IMR-90 (cell line): ENCODE measurements at regions not wholly inside any gene's neighbourhood (a gene's known extent, or its start where the extent isn't known, plus 50 kb on each side); places are given as distances from the start of the nearest gene placed in this dataset.

Experiments used
- ATAC-seq: fragments of 200-7000 bp; cut with Tn5 transposase; 2 replicates; pipeline ENCODE4 v1.9.1; 2020; ENCODE audit warnings: low read depth, mild to moderate bottlenecking, moderate library complexity
- BruUV-seq: library from RNA; stranded (reverse); fragments of 400-500 nt; replicated peaks from 2 replicates; lab custom pipeline; 2021; lab: Mats Ljungman, UMichigan
- CTCF ChIA-PET: fragments of 300-600 bp; formaldehyde crosslinking; extraction: SDS; loops from one replicate; lab custom pipeline; 2021; ENCODE audit warnings: antibody characterized with exemption; lab: Yijun Ruan, JAX
- POLR2A ChIA-PET: fragments of 300-600 bp; sonication (Branson Sonifier 250); formaldehyde crosslinking; loops from one replicate; lab custom pipeline; 2022; ENCODE audit warnings: antibody characterized with exemption; ENCODE audit not compliant: unreplicated experiment; lab: Charles Lee
- DNase-seq: peaks from one replicate; pipeline ENCODE4 v3.0.0; 2013
- H2AFZ ChIP-seq: replicated peaks from 2 replicates; pipeline ENCODE3; 2013; ENCODE audit warnings: low read length, mild to moderate bottlenecking; ENCODE audit not compliant: poor library complexity
- H2AK5ac ChIP-seq: 2 replicates; pipeline ENCODE4 v1.6.1; 2013; ENCODE audit warnings: low read depth, low read length, inconsistent platforms
- H2AK9ac ChIP-seq: replicated peaks from 2 replicates; pipeline ENCODE3; 2013; ENCODE audit warnings: mild to moderate bottlenecking, low read depth, low read length, moderate library complexity; ENCODE audit not compliant: poor library complexity
- H2BK120ac ChIP-seq: 2 replicates; pipeline ENCODE4 v1.6.1; 2013; ENCODE audit warnings: low read depth, low read length, inconsistent platforms
- H2BK15ac ChIP-seq: 3 replicates; pipeline ENCODE4 v1.6.1; 2013; ENCODE audit warnings: low read depth, low read length, inconsistent platforms
- H2BK20ac ChIP-seq: 2 replicates; pipeline ENCODE4 v1.6.1; 2013; ENCODE audit warnings: low read depth, mild to moderate bottlenecking, inconsistent platforms, low read length, moderate library complexity
- H2BK5ac ChIP-seq: 2 replicates; pipeline ENCODE4 v1.6.1; 2013; ENCODE audit warnings: mild to moderate bottlenecking, low read depth, low read length, inconsistent platforms; ENCODE audit not compliant: poor library complexity, severe bottlenecking
- H3K14ac ChIP-seq: replicated peaks from 2 replicates; pipeline ENCODE4 v1.6.1; 2013; ENCODE audit warnings: low read depth, low read length, inconsistent platforms
- H3K18ac ChIP-seq: 2 replicates; pipeline ENCODE4 v1.6.1; 2013; ENCODE audit warnings: low read depth, low read length, control low read depth
- H3K23ac ChIP-seq: 2 replicates; pipeline ENCODE4 v1.6.1; 2013; ENCODE audit warnings: low read depth, low read length, inconsistent platforms
- H3K27ac ChIP-seq: 2 replicates; pipeline ENCODE4 v1.5.1; 2013; ENCODE audit warnings: mild to moderate bottlenecking, control low read depth, low read length; ENCODE audit not compliant: insufficient read depth
- H3K27me3 ChIP-seq: 2 replicates; pipeline ENCODE4 v1.6.1; 2013; ENCODE audit warnings: low read length; ENCODE audit not compliant: control insufficient read depth, insufficient read depth
- H3K36me3 ChIP-seq: 2 replicates; pipeline ENCODE4 v1.6.1; 2013; ENCODE audit warnings: low read length, mixed read lengths; ENCODE audit not compliant: control insufficient read depth, insufficient read depth
- H3K4ac ChIP-seq: 2 replicates; pipeline ENCODE4 v1.6.1; 2013; ENCODE audit warnings: low read depth, low read length, inconsistent platforms
- H3K4me1 ChIP-seq: 2 replicates; pipeline ENCODE4 v1.6.1; 2013; ENCODE audit warnings: low read length, mixed read lengths; ENCODE audit not compliant: control insufficient read depth, insufficient read depth
- H3K4me2 ChIP-seq: 2 replicates; pipeline ENCODE4 v1.6.1; 2013; ENCODE audit warnings: low read depth, mild to moderate bottlenecking, control low read depth, low read length, moderate library complexity
- H3K4me3 ChIP-seq: 2 replicates; pipeline ENCODE4 v1.5.1; 2013; ENCODE audit warnings: low read depth, mild to moderate bottlenecking, control low read depth, low read length, moderate library complexity; ENCODE audit not compliant: insufficient read depth
- H3K56ac ChIP-seq: 2 replicates; pipeline ENCODE4 v1.6.1; 2013; ENCODE audit warnings: low read length, inconsistent platforms; ENCODE audit not compliant: insufficient read depth; ENCODE audit errors: extremely low read depth
- H3K79me1 ChIP-seq, 2 experiments: 2 replicates each; pipeline ENCODE4 v1.6.1; 2013; ENCODE audit warnings: low read length in 2 of 2, inconsistent platforms in 1 of 2, low read depth in 1 of 2
- H3K9ac ChIP-seq: 2 replicates; pipeline ENCODE4 v1.6.1; 2013; ENCODE audit warnings: low read depth, low read length, control low read depth
- H3K9me1 ChIP-seq: 2 replicates; pipeline ENCODE4 v1.6.1; 2013; ENCODE audit warnings: low read length, inconsistent platforms; ENCODE audit not compliant: insufficient read depth
- H3K9me3 ChIP-seq: 2 replicates; pipeline ENCODE4 v1.6.1; 2013; ENCODE audit warnings: low read length; ENCODE audit not compliant: control insufficient read depth, insufficient read depth
- H4K20me1 ChIP-seq: 2 replicates; pipeline ENCODE4 v1.6.1; 2013; ENCODE audit warnings: low read length, inconsistent platforms; ENCODE audit not compliant: insufficient read depth
- H4K5ac ChIP-seq: 2 replicates; pipeline ENCODE4 v1.6.1; 2013; ENCODE audit warnings: mild to moderate bottlenecking, low read depth, low read length, control low read depth
- H4K8ac ChIP-seq, 2 experiments: 2 replicates each; pipeline ENCODE4 v1.6.1; 2013; ENCODE audit warnings: low read depth in 2 of 2, low read length in 2 of 2, control low read depth in 1 of 2, inconsistent platforms in 1 of 2
- H4K91ac ChIP-seq: 2 replicates; pipeline ENCODE4 v1.6.1; 2013; ENCODE audit warnings: low read depth, low read length, inconsistent platforms; ENCODE audit not compliant: insufficient read depth
- BHLHE40 ChIP-seq: fragments of 150-350 bp; IDR thresholded peaks from 2 replicates; pipeline ENCODE4 v1.6.1; 2016; ENCODE audit warnings: mild to moderate bottlenecking, low read depth, low read length
- CEBPB ChIP-seq: IDR thresholded peaks from 2 replicates; pipeline ENCODE4 v1.6.1; 2012; ENCODE audit warnings: low read depth, low read length, improper control_type of control experiment
- FOS ChIP-seq: fragments of 150-350 bp; IDR thresholded peaks from 2 replicates; pipeline ENCODE4 v1.6.1; 2016; ENCODE audit warnings: low read depth, low read length
- MXI1 ChIP-seq: IDR thresholded peaks from 2 replicates; pipeline ENCODE4 v1.6.1; 2012; ENCODE audit warnings: low read depth, mild to moderate bottlenecking, low read length, moderate library complexity, borderline replicate concordance
- NFE2L2 ChIP-seq: fragments of 150-350 bp; IDR thresholded peaks from 2 replicates; pipeline ENCODE4 v1.6.1; 2016; ENCODE audit warnings: low read depth, mild to moderate bottlenecking, low read length
- POLR2A ChIP-seq: IDR thresholded peaks from 2 replicates; pipeline ENCODE4 v1.6.1; 2012; ENCODE audit warnings: mild to moderate bottlenecking, low read depth, low read length
- RCOR1 ChIP-seq: IDR thresholded peaks from 2 replicates; pipeline ENCODE4 v1.6.1; 2012; ENCODE audit warnings: mild to moderate bottlenecking, low read length, improper control_type of control experiment; ENCODE audit not compliant: insufficient replicate concordance
- SMC3 ChIP-seq: fragments of 150-350 bp; IDR thresholded peaks from 2 replicates; pipeline ENCODE4 v1.6.1; 2016; ENCODE audit warnings: low read depth, mild to moderate bottlenecking, antibody characterized with exemption, low read length, moderate library complexity
- WGBS, 2 experiments: methylation state at CpG; one replicate each; pipeline versions ENCODE4 v1.1.5 to v1.1.7; 2013; ENCODE audit warnings: missing lambda C conversion rate in 2 of 2; ENCODE audit not compliant: insufficient read length in 1 of 2; ENCODE audit errors: extremely low coverage in 2 of 2; 5-methylcytosine and 5-hydroxymethylcytosine counted together
- dilution Hi-C: fragments of 300-500 bp; cut with HindIII; formaldehyde crosslinking; loops from one replicate; pipeline ENCODE4 v1.14.3; 2018; ENCODE audit warnings: low sequenced_read_pairs; ENCODE audit not compliant: unreplicated experiment
- in situ Hi-C: fragments of 300-500 bp; cut with MboI; formaldehyde crosslinking; loops from 3 replicates; pipeline ENCODE4 v1.14.3; 2019; ENCODE audit warnings: low sequenced_read_pairs, inconsistent platforms, mixed read lengths
- intact Hi-C: fragments of 100-400 bp; cut with micrococcal nuclease; formaldehyde crosslinking; loops from 2 replicates; pipeline ENCODE4 v1.10.0; 2022

GRCh38 chrX:149129767-149130166 is 375.3 kb downstream of the IDS start:
- intact Hi-C loops = no loop called here
- no peak overlapping the region for H3K56ac ChIP-seq
- no peak overlapping the region for H4K8ac ChIP-seq
- H3K18ac ChIP-seq = no peak overlapping the region
- H2BK5ac ChIP-seq = no peak overlapping the region
- no peaks in the 10 kb centered on the region for H3K27me3 ChIP-seq
- H2BK20ac ChIP-seq = no peak overlapping the region
- no peak overlapping the region for H3K4me2 ChIP-seq
- H3K4me3 ChIP-seq = no peak overlapping the region
- no peak overlapping the region for H3K4ac ChIP-seq
- DNase-seq = no peak
- no peaks in the 10 kb centered on the region for H3K4me1 ChIP-seq
- ChIA-PET POLR2A (no interaction called here), CTCF (no interaction called here)
- no peak overlapping the region for H3K27ac ChIP-seq
- no peak overlapping the region for H3K14ac ChIP-seq
- no peaks in the 10 kb centered on the region for H4K20me1 ChIP-seq
- no peak overlapping the region for H2AK9ac ChIP-seq
- TF ChIP-seq POLR2A (no peak), SMC3 (no peak), BHLHE40 (no peak), FOS (no peak), MXI1 (no peak), CEBPB (no peak), NFE2L2 (no peak), RCOR1 (no peak)
- no peak overlapping the region for H3K9ac ChIP-seq
- no peaks in the 10 kb centered on the region for H3K9me3 ChIP-seq
- ATAC-seq = no peak
- dilution Hi-C loops = no loop called here
- no CpG with 5 or more reads among the region's 5 CpGs for WGBS, 2 experiments
- no peaks in the 10 kb centered on the region for H3K79me1 ChIP-seq
- H2BK120ac ChIP-seq = no peak overlapping the region
- no peak overlapping the region for H2AK5ac ChIP-seq
- H4K91ac ChIP-seq = no peak overlapping the region
- no peaks in the 10 kb centered on the region for H3K36me3 ChIP-seq
- no TSS peak for BruUV-seq
- in situ Hi-C loops = no loop called here
- no peak overlapping the region for H3K23ac ChIP-seq
- H2AFZ ChIP-seq = no peak overlapping the region
- no peaks in the 10 kb centered on the region for H3K9me1 ChIP-seq
- H4K5ac ChIP-seq = no peak overlapping the region
- no peak overlapping the region for H2BK15ac ChIP-seq
